NT2/D1 (cell line): ENCODE measurements at regions not wholly inside any gene's neighbourhood (a gene's known extent, or its start where the extent isn't known, plus 50 kb on each side); places are given as distances from the start of the nearest gene placed in this dataset.

ENCODE experiments used
- DNase-seq: peaks from one replicate; pipeline ENCODE4 v3.0.0-alpha.2; 2011; ENCODE audit warnings: low read depth, low spot score
- H3K27me3 ChIP-seq: 2 replicates; pipeline ENCODE4 v1.6.0; 2011; ENCODE audit warnings: mild to moderate bottlenecking; ENCODE audit not compliant: insufficient read length, insufficient read depth
- H3K36me3 ChIP-seq: 2 replicates; pipeline ENCODE4 v1.6.1; 2011; ENCODE audit warnings: mild to moderate bottlenecking, low read length, mixed read lengths; ENCODE audit not compliant: insufficient read depth, insufficient read length
- H3K4me1 ChIP-seq: 2 replicates; pipeline ENCODE4 v1.5.1; 2011; ENCODE audit not compliant: insufficient read depth, insufficient read length
- H3K4me3 ChIP-seq: 2 replicates; pipeline ENCODE4 v1.5.1; 2011; ENCODE audit warnings: low read depth; ENCODE audit not compliant: insufficient read length
- H3K9ac ChIP-seq: 2 replicates; pipeline ENCODE4 v1.6.0; 2011; ENCODE audit warnings: low read depth; ENCODE audit not compliant: insufficient read length
- H3K9me3 ChIP-seq: 2 replicates; pipeline ENCODE4 v1.5.1; 2011; ENCODE audit warnings: mild to moderate bottlenecking, low read length; ENCODE audit not compliant: insufficient read depth
- SUZ12 ChIP-seq: IDR thresholded peaks from 2 replicates; pipeline ENCODE4 v1.6.1; 2011; ENCODE audit not compliant: insufficient read length, insufficient read depth; ENCODE audit errors: extremely low read depth
- YY1 ChIP-seq: IDR thresholded peaks from 2 replicates; pipeline ENCODE4 v1.6.1; 2011; ENCODE audit not compliant: insufficient read length, insufficient read depth
- ZNF274 ChIP-seq: IDR thresholded peaks from 2 replicates; pipeline ENCODE4 v1.6.1; 2011; ENCODE audit warnings: mild to moderate bottlenecking, low read depth, low read length

GRCh38 chr5:39992617-39993202 is 567.9 kb upstream of the DAB2 start:
- no peaks in the 10 kb centered on the region for H3K27me3 ChIP-seq
- no peak for DNase-seq
- no peaks in the 10 kb centered on the region for H3K9me3 ChIP-seq
- H3K9ac ChIP-seq: no peak overlapping the region
- H3K4me3 ChIP-seq: no peak overlapping the region
- no peaks in the 10 kb centered on the region for H3K4me1 ChIP-seq
- TF ChIP-seq YY1 (no peak), ZNF274 (no peak), SUZ12 (no peak)
- no peaks in the 10 kb centered on the region for H3K36me3 ChIP-seq

DNA sequence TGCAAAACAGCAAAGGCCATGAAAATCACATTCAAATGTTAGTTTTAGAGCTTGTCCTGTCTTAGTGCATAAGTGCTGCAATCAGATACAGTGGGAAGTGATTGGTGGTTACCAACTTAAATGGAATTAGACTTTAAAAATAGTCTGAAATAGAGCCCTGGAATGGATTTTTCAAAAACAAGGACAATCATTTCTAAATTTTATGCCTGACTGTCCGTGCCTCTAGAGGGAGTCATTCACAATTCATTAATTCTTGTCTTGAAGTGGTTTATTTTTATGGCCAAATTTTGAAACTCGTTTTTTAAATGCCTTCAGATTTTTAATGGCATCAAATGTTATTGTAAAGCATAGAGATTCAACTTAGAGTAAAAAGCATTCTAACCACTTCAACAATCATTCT is 561.8 kb upstream of the DAB2 start:
- Histone ChIP-seq H3K4me3 (no peak overlapping the region), H3K27me3 (no peaks in the 10 kb centered on the region), H3K36me3 (no peaks in the 10 kb centered on the region), H3K9me3 (no peaks in the 10 kb centered on the region), H3K9ac (no peak overlapping the region), H3K4me1 (no peaks in the 10 kb centered on the region)
- no peak for DNase-seq
- TF ChIP-seq YY1: no peak
- TF ChIP-seq ZNF274: no peak
- TF ChIP-seq SUZ12: no peak

GRCh38 chr5:39980056-39980455 is 555.3 kb upstream of the DAB2 start:
- H3K9ac ChIP-seq: no peak overlapping the region
- no peaks in the 10 kb centered on the region for H3K27me3 ChIP-seq
- no peak for TF ChIP-seq YY1
- TF ChIP-seq SUZ12: no peak
- no peak for TF ChIP-seq ZNF274
- no peaks in the 10 kb centered on the region for H3K36me3 ChIP-seq
- DNase-seq: no peak
- H3K4me3 ChIP-seq: no peak overlapping the region
- H3K9me3 ChIP-seq: no peaks in the 10 kb centered on the region
- no peaks in the 10 kb centered on the region for H3K4me1 ChIP-seq

- TF ChIP-seq ZNF274: no peak
- TF ChIP-seq SUZ12: no peak
- no peak for TF ChIP-seq YY1
- no peaks in the 10 kb centered on the region for H3K36me3 ChIP-seq
- no peak for DNase-seq
Measured at GRCh38 chr5:39977066-39977655, 552.4 kb upstream of the DAB2 start.

GRCh38 chr5:39970117-39970798 is 545.5 kb upstream of the DAB2 start:
- H3K9ac ChIP-seq: no peak overlapping the region
- no peaks in the 10 kb centered on the region for H3K4me1 ChIP-seq
- TF ChIP-seq ZNF274 (no peak), SUZ12 (no peak), YY1 (no peak)
- no peak for DNase-seq
- no peaks in the 10 kb centered on the region for H3K9me3 ChIP-seq
- H3K36me3 ChIP-seq: no peaks in the 10 kb centered on the region
- no peaks in the 10 kb centered on the region for H3K27me3 ChIP-seq
- H3K4me3 ChIP-seq: no peak overlapping the region

More at GRCh38 chr5:39977066-39977655, 552.4 kb upstream of the DAB2 start:
- H3K4me3 ChIP-seq: no peak overlapping the region
- H3K4me1 ChIP-seq: no peaks in the 10 kb centered on the region
- H3K9ac ChIP-seq: no peak overlapping the region
- no peaks in the 10 kb centered on the region for H3K9me3 ChIP-seq
- no peaks in the 10 kb centered on the region for H3K27me3 ChIP-seq

DNA sequence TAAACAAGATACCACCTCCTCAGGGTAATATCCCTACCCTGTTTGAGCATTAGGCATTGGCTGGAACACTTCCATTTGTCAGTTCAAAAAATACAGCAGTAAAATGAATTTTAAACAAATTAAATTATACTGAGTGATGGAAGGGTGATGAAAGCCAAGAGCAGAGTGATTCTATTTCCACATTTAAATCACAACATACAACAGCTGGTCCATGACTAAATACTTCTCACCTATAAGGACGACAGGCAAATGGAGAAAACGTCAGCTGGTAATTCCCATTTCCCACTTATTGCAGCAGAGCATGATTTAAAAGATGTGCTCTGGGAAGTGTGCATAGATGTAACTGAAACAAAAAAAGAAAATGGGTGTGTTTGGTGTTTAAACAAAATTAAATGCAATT is 543.6 kb upstream of the DAB2 start:
- TF ChIP-seq ZNF274 (no peak), YY1 (no peak), SUZ12 (no peak)
- H3K4me1 ChIP-seq: no peaks in the 10 kb centered on the region

GRCh38 chr5:39955156-39955555 is 530.4 kb upstream of the DAB2 start:
- no peaks in the 10 kb centered on the region for H3K27me3 ChIP-seq
- H3K4me1 ChIP-seq: no peaks in the 10 kb centered on the region
- no peak overlapping the region for H3K4me3 ChIP-seq
- DNase-seq: no peak
- H3K36me3 ChIP-seq: no peaks in the 10 kb centered on the region
- no peaks in the 10 kb centered on the region for H3K9me3 ChIP-seq
- H3K9ac ChIP-seq: no peak overlapping the region
- no peak for TF ChIP-seq ZNF274
- TF ChIP-seq SUZ12: no peak
- no peak for TF ChIP-seq YY1

More for the DNA sequence above, 543.6 kb upstream of the DAB2 start:
- no peaks in the 10 kb centered on the region for H3K27me3 ChIP-seq
- no peak for DNase-seq
- H3K9ac ChIP-seq: no peak overlapping the region
- no peaks in the 10 kb centered on the region for H3K36me3 ChIP-seq
- no peaks in the 10 kb centered on the region for H3K9me3 ChIP-seq
- H3K4me3 ChIP-seq: no peak overlapping the region
